Stimulated activated CD4-positive, alpha-beta T cell treated with anti-CD3 and anti-CD28 coated beads, Interleukin-12 subunit alpha, Interleukin-12 subunit beta, amount 100 ng/mL, for 48 hours (primary cell): ENCODE measurements at regions not wholly inside any gene's neighbourhood (a gene's known extent, or its start where the extent isn't known, plus 50 kb on each side); places are given as distances from the start of the nearest gene placed in this dataset.
"Not testable (repeated sequence)": the region's sequence is repeated elsewhere in the genome, so short reads cannot be mapped to it uniquely, and the experiment has no call there.

ENCODE experiments used
- DNase-seq, 3 donors: peaks; one replicate each; pipeline ENCODE4 v3.0.0-alpha.2; 2020; ENCODE audit warnings: low read depth in 2 of 3, low spot score in 1 of 3

DNA sequence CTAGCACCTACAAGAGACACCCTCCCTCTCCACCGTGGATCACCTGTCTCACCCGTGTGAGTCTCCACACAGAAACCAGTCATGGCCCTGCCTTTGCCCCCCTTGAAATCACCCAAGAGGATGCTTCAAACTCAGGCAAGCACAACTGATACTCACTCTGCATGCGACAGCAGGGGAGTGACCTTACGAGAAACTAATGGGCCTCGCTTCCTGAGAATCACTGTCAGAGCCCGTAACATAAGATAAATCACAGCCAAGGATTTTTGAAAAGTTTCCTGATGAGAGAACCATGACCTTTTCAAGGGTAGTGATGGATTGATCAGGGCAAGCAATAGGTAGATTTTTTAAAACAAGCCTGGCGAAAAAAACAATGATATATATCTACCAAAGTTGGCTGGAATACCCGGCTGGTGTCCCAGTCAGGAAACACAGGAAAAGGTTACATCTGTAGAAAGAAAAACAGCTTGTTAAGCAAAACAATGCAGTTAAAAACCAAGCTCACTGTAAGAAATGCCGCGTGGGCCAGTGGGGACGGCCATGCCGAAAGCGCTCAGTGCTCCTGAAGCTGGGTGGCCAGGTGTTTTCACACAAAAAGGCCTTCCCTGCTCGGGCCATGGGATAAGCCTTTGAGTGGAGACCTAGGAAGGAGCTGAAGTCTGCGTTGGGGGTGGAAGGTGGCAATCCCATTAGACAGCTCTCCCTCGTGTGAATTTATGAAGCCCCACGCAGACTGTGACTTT, 388.6 kb upstream of the FRG1 start:
- DNase-seq, result not testable (repeated sequence)

DNA sequence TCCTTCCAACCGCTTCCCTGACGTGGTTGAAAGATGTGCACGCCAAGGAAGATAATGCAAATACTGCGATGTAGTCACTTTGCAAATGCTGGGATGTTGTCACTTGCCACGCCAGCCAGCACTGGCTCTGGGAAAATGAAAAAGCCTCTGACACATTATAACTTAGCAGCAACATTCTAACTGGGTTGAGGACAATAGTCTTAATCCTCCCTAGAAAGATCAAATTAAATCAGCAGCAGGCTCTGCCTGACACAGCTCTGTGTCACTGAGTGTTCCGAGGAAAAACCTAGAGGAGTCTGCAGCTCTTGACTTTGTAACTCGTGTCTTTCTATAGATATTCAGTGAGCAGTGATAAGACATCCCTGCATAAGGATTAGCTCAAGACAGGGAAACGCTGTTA, 380.1 kb upstream of the FRG1 start:
- not testable (repeated sequence) for DNase-seq

DNA sequence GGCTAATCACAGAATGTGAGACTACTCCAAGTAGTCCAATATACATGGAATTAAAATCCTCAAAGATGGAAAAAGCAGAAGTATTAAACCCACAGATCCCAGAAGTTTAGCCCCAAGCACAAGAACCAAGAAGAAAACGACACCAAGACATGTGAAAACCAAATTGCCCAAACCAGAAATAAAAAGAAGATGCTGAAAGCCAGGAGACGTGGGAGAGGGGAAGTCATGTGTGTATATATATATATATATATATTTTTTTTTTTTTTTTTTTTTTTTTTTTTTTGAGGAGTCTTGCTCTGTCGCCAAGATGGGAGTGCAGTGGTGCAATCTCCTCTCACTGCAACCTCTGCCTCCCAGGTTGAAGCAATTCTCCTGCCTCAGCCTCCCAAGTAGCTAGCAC, 376.9 kb upstream of the FRG1 start:
- not testable (repeated sequence) for DNase-seq

DNA sequence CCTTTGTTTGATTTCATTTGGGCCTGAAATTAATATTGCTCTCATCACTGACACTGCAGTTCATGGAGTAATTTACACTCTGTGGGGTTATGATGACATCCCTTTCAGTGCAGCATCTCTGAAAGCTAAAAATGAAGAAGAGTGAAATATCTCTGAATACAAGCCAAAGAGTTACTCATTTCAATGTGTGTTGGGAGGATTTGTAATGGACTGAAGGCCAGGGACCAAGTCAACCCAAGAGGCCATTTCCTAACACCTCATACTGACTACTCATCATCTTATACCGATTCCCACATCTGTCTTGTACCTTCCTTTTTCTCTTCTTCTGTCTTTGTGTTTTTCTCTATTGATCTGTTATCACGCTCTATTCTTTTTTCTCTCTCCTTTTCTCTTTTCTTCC, 374.4 kb upstream of the FRG1 start:
- DNase-seq, result not testable (repeated sequence)

DNA sequence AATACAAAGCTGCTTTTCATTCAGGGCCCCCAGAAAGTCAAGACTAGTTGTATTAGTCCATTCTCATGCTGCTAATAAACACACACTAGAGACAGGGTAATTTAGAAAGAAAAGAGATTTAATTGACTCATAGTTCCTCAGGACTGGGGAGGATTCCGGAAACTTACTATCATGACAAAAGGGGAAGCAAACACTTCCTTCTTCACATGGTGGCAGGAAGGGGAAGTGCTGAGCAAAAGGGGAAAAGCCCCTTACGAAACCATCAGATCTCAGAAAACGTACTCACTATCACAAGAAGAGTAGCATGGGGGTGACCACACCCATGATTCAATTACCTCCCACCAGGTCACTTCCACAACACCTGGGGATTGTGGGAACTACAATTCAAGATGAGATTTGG, 373.8 kb upstream of the FRG1 start:
- DNase-seq, result not testable (repeated sequence)

DNA sequence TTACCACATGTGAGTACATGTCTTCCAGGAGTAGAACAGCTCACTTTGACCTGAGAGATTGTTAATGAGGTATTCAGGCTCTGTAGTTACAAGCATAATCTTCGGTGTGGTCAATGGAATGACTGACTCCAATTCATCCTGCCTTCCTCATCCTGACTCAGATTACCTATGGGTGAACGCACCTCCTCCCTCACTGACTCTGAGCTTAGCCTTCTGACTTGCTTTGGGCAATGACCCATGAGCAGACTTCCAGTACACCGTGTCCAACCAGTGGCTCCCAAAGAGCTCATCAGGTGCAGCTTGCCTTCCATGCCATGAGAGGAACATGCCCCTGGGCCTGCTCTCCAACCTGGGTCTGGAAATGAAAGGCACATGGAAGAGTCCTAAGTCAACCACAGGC, 361.0 kb upstream of the FRG1 start:
- DNase-seq, result not testable (repeated sequence)

DNA sequence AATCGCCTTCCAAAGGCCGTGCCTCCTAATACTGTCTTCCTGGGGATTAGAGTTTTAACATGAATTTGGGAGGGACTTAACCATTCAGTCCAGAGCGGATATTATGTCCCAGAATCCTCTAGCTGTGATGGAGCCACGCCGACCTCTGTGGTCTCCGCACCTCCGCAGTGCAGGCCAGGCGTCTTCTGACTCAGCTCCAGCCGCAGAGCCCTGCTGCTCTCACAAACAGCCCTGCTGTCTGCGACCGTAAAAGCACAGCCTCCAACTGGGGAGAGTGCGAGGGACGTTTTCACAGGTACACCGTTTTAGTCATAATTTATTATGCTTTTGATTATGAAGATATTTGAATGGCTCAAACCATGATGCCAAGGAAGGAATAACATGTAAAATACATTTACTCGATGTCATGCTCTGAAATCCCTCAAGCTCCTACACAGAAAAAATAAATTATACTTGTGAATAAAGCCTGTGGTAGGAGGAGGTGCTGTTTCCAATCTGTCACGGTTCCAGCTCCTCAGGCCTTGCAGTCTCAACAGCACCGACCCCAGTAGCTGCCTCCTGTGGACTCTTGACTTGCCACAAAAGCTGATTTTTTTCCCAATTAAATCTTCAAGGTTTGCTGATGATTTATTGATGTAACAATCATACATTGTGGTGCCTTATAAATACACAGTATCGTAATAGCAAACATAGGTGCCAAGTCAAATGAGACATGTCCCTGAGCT, 353.6 kb upstream of the FRG1 start:
- DNase-seq, result not testable (repeated sequence)

DNA sequence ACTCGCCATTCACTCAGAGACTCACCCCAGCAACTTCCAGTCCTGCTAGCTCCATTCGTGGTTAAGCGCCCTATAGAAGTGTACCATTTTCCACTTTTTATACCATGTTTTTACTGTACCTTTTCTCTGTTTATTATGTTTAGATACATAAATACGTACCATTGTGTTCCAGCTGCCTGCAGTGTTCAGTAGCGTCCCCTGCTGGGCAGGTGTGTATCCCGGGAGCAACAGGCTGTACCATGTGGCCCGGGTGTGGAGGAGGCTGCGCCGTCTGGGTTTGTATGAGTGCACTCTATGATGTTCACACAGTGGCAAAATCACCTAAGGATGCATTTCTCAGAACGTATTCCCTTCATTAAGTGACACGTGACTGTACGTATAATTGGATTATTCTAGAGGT, 351.5 kb upstream of the FRG1 start:
- not testable (repeated sequence) for DNase-seq

DNA sequence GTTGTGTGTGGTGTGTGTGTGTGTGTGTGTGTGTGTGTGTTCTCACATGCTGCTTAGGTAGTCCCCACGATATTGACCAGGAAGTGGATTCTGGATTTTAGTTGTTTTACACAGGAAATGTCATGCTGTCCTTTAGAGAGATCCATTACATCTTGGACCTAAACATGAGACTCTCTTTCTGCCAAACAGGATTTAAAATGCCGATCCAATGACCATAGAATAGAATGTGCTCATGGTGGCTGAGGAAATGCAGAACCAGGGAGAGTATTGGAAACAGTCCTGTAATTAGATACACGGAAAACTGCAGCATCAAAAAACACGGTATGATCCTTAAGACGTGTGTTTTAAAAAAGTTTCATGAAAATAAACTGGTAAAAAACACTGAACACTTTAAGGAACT, 347.8 kb upstream of the FRG1 start:
- no peak for DNase-seq

DNA sequence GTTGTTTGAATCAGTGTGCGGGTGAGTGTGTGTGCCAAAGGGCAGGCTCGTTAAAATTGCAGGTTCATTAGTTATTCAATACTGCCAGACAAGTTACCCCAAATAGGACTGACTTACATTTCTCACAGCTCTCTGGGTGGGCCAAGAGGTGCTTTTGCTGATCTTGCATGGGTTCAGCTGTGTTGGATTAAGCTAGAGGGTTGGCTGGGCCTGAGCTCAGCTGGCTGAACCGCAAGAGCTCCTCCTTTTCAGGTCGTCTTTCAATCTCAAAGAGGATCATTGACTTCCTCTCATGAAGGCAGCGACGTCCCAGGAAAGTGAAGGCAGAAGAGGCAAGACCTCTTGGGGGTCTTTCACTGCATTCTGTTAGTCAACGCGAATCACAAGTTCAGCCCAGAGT, 343.3 kb upstream of the FRG1 start:
- DNase-seq, result no peak

DNA sequence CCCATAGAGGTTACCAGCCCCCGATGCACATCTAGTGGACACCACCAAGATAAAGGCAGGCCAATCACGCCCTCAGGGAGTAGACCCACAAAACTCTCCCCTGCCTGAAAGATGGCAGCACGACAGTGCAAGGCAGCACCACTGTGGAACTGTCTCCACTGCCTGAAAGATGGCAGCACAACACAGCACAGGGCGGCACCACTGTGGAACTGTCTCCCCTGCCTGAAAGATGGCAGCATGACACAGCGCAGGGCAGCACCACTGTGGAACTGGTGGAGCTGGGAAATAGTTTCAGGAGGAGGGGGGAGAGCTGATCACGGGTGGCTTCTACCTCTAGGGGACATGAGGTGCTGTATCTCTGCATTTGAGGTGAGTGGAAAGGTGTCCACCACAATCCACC, 340.4 kb upstream of the FRG1 start:
- DNase-seq, result no peak

DNA sequence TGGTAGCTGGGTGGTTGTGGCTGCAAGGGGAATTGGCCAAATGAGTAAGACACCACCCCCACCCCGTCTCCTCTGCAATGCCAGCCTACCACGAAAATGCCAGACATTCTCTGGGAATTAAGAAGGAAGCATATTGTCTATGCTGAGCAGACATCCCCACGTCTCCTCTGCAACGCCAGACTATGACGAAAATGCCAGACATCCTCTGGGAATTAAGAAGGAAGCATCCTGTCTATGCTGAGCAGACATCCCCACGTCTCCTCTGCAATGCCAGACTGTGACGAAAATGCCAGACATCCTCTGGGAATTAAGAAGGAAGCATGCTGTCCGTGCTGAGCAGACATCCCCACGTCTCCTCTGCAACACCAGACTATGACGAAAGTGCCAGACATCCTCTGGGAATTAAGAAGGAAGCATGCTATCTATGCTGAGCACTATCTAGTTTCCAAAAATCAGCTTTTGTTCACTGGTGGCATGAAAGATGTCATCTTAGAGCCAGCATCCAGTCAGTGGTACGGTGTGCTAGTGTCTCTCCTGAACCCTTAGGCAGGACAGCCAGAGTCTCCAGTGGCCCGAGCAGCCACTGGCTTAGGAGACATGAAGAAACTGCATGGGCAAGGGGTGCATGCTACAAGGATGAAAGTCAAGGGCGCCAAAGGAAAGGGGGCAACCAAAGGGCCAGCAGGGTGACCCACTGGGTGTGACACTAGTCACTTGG, 339.8 kb upstream of the FRG1 start:
- no peak for DNase-seq

DNA sequence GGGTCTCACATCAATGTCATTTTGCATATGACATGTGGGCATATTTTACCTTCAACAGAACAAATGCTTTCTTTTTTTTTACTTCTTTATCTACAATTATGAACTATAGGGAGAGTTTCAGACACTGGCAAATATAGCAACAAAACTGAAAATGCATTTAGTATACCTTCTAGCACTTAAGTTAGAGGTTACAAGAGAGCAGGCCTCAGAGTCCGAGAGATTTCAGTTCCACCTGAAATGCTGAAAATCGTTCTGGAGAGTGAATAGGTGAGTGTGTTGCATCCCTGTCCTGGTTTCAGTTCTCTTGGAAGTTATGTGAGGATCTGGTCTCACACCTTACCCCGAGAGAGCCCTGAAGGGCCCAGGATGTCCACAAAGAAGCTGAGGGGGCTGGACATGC, 337.8 kb upstream of the FRG1 start:
- not testable (repeated sequence) for DNase-seq

DNA sequence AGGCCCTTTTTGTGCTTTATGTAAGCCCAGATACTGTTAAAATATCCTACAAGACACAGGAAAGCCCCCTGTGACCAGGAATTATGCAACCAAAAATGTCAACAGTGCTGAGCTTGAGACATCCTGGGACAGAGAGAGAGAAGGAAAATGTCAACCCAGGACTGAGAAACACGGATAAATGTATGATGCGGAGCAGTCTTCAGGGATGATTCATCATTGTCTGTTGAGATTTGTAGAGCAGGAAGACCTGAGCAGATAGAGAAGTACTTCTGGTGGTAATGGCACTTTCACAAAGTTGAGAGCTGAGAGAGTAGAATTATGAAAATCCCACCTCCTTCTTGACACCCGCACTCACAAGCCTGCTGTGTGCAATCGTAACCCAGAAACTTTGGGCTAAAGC, 330.1 kb upstream of the FRG1 start:
- not testable (repeated sequence) for DNase-seq

DNA sequence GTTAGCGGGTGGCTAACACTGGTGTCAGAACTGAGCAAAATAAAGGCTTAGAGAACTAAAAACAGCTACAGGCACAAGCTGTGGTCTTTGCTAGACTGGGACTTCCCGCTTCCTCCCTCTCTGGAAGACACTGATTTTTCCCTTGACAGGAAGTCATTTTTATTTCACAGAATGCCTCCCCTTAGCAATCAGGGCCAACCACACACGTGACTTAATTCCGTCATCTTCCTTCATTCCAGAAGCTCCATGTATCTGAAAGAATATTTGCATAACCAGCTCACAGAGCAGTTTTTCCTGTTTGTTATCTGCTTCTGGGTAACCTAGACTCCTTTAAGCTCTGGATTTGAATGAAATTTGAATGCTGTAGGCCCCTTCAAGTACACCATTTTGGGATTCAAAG, 327.5 kb upstream of the FRG1 start:
- no peak for DNase-seq

DNA sequence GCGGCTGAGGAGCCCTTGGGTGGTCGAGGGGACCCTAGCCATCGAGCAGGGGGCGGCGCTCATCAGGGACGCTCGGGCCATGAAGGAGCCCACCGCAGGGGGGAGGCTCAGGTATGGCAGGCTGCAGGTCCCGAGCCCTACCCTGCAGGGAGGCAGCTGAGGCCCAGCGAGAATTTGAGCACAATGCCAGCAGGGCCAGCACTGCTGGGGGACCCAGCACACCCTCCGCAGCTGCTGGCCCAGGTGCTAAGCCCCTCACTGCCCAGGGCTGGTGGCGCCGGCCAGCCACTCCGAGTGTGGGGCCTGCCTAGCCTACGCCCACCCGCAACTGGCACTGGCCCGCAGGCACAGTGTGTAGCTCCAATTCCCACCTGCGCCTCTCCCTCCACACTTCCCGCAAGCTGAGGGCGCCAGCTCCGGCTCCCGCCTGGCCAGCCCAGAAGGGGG, 325.4 kb upstream of the FRG1 start:
- no peak for DNase-seq

DNA sequence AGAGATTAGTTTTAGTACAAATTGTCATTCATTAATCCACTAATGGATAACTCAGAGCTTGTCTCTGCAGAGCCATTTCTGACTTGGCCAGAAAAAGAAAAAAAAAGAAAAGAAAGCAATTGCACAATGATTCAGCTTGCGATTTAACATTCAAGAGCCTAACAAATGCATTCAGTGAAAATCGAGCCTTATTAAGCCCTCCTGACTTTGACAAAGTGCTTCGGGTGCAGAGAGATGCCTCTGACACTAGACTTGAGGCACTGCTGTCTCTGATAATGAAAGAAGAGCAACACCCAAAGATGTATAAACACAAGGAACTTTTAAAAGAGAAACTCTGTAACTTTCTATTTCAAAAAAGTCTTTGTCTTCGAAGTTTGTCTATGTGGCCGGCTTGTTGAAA, 322.9 kb upstream of the FRG1 start:
- DNase-seq, result not testable (repeated sequence)

DNA sequence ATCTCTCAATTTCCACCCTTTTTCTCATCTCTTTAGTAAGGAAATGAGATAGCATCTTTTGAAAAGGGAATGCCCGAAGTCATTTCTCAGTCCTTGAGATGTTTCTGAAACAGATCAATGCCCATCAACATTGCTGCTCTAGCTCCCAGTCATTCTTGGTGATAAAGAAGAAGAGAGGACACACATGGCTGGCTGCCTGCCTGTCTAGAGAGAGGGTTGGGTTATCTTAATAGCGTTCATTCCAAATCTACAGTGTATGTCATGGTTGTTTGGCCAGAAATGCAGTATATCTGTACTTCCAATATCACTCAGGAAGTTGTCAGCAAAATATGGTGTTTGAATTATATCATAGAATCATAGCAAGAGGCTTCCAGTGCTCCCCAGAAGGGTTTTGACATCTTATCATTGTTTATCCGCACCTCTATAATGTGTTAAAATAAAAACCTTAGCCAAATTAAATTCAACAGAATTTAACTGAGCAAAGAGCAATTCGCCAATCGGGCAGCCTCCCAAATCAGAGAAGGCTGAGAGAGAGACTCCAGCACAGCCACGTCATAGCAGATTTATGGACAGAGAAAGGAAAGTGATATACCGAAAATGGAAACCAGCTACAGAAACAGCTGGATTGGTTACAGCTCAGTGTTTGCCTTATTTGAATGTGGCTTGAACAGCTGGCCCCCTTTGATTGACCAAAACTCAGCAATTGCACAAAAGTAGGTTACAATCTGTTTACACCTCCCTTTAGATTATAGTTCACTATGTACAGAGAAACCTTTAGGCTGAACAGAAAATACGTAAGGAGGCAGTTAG, 321.0 kb upstream of the FRG1 start:
- not testable (repeated sequence) for DNase-seq

DNA sequence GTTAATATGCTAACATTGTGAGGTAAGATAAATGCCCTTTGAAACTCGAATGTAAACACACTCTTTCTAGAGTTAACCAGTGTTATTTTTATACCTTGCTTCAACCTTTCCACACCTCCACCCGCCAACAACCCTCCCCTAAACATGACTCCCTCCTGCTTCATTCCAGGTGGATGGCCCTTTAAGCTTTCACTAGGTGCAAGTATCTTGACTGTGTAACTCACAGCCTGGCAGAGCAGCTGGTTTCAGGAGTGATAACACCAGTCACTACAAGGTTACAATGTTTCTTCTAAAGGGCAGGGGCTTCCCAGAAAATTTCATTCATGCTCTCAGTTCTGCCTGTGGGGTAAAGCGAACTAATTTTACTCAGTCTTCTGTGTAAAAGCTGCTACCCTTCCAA, 318.1 kb upstream of the FRG1 start:
- DNase-seq, result not testable (repeated sequence)

DNA sequence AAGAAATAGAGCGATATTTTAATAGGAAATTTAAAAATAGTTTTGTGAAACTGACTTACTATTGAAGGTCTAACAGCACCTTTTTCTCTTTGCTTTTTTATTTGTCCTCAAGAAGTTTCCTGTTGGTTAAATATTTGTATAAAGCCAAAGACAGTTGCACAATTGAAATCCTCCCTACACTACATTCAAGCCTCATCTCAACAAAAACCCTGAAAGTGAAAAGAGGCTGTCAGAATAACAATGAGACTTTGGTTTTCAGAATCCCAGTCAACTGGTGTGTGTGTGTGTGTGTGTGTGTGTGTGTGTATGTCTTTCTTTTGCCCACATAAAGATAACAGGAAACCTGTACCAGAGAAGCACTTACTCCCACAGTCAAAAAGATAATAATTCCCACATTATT, 313.6 kb upstream of the FRG1 start:
- not testable (repeated sequence) for DNase-seq

DNA sequence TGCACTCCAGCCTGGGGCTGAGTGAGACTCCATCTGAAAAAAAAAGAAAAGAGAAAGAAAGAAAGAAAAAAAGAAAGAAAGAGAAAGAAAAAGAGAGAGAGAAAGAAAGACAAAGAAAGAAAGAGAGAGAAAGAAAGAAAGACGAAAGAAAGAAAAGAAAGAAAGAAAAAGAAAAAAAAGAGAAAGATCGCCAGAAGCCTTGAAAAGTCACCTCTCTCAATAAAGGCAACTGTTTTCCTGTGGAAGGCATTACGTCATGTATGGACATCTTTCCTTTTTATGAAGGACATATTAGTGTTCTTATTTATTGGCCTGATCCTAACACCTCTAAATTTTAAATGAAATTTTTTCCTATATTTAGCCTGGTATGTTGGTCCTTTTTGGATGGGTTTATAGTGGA, 310.9 kb upstream of the FRG1 start:
- not testable (repeated sequence) for DNase-seq
